NT2/D1 (cell line): ENCODE measurements at regions not wholly inside any gene's neighbourhood (a gene's known extent, or its start where the extent isn't known, plus 50 kb on each side); places are given as distances from the start of the nearest gene placed in this dataset.

Source experiments
- DNase-seq: peaks from one replicate; pipeline ENCODE4 v3.0.0-alpha.2; 2011; ENCODE audit warnings: low read depth, low spot score
- H3K27me3 ChIP-seq: 2 replicates; pipeline ENCODE4 v1.6.0; 2011; ENCODE audit warnings: mild to moderate bottlenecking; ENCODE audit not compliant: insufficient read length, insufficient read depth
- H3K36me3 ChIP-seq: 2 replicates; pipeline ENCODE4 v1.6.1; 2011; ENCODE audit warnings: mild to moderate bottlenecking, low read length, mixed read lengths; ENCODE audit not compliant: insufficient read depth, insufficient read length
- H3K4me1 ChIP-seq: 2 replicates; pipeline ENCODE4 v1.5.1; 2011; ENCODE audit not compliant: insufficient read depth, insufficient read length
- H3K4me3 ChIP-seq: 2 replicates; pipeline ENCODE4 v1.5.1; 2011; ENCODE audit warnings: low read depth; ENCODE audit not compliant: insufficient read length
- H3K9ac ChIP-seq: 2 replicates; pipeline ENCODE4 v1.6.0; 2011; ENCODE audit warnings: low read depth; ENCODE audit not compliant: insufficient read length
- H3K9me3 ChIP-seq: 2 replicates; pipeline ENCODE4 v1.5.1; 2011; ENCODE audit warnings: mild to moderate bottlenecking, low read length; ENCODE audit not compliant: insufficient read depth
- SUZ12 ChIP-seq: IDR thresholded peaks from 2 replicates; pipeline ENCODE4 v1.6.1; 2011; ENCODE audit not compliant: insufficient read length, insufficient read depth; ENCODE audit errors: extremely low read depth
- YY1 ChIP-seq: IDR thresholded peaks from 2 replicates; pipeline ENCODE4 v1.6.1; 2011; ENCODE audit not compliant: insufficient read length, insufficient read depth
- ZNF274 ChIP-seq: IDR thresholded peaks from 2 replicates; pipeline ENCODE4 v1.6.1; 2011; ENCODE audit warnings: mild to moderate bottlenecking, low read depth, low read length

DNA sequence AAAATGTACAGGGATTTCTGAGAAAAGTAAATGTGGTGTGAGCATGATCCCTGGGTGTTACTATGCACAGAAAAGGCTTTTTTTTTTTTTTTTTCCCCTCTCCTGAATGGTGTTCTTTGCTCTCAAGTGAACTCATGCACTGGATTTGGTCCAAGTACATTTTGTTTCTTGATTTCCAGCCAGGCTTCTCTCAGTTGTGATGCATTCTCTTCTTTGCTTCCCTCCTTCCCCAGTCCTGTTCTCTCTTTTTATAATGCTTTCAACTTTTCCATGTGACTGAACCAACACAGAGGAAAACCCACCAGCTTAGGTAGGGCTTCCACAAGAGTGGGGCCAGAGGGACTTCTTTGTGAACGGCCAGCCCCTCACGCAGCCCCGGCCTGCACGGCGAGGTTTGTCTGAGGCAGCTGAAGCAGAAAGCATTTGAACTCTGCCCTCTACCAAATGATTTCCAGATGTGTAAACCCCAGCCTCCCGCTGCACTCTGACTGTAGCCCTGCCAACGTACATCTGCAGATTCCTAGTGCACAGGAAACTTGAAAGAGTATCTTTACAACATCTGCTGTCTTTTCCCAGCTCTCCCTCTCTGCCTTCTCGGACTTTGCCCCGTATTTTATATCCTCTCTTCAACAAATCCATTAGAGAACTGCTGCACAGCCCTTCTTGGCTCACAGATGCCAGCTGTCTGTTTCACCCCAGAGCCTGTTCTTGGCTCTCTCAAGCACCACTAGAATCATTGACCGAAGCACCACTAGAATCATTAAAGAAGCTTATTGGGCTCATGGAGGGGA is 71.8 kb upstream of the CD180 start:
- H3K4me3 ChIP-seq = no peak overlapping the region
- no peak overlapping the region for H3K9ac ChIP-seq
- DNase-seq = no peak

DNA sequence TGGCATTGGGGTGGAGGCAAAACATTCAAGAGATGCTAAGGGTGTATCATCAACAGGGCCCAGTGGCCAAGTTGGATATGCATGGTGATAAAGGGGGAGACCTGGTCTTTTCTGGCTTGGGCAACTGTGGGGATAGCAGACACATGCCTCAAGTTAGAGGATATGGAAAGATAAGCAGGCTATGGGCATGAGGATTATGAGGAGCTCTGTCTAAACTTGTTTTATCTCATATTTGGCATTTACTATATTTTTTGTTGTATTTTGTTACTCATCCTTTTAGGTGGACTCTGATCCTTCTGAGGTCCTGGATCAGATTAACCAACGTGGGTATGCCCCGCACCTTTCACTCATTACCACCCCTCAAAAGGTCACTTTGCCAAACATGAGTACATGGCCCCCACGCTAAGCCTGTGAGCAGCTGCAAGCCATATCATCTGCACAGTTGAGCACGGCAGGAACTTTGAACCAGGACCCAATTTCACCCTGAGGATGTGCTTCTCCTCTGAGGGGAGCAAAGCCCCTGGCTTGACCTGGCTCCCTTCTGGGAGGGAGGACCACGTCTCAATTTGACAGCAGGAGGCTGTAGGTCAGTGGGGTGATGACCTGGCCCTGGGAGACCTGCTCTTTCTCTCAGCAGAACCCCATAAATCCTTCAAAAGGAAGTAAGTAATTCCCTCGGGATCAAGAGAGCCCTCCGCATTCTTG is 71.1 kb upstream of the CD180 start:
- Histone ChIP-seq H3K27me3 (no peaks in the 10 kb centered on the region), H3K4me3 (no peak overlapping the region), H3K9me3 (no peaks in the 10 kb centered on the region), H3K9ac (no peak overlapping the region), H3K4me1 (no peaks in the 10 kb centered on the region), H3K36me3 (no peaks in the 10 kb centered on the region)
- TF ChIP-seq YY1 (no peak), ZNF274 (no peak), SUZ12 (no peak)
- DNase-seq = no peak

More for the DNA sequence above, 71.8 kb upstream of the CD180 start:
- H3K36me3 ChIP-seq = no peaks in the 10 kb centered on the region
- H3K27me3 ChIP-seq = no peaks in the 10 kb centered on the region
- H3K4me1 ChIP-seq = no peaks in the 10 kb centered on the region
- no peak for TF ChIP-seq ZNF274
- H3K9me3 ChIP-seq = no peaks in the 10 kb centered on the region

GRCh38 chr5:67266654-67267350 is 70.2 kb upstream of the CD180 start:
- H3K9ac ChIP-seq = no peak overlapping the region
- no peaks in the 10 kb centered on the region for H3K27me3 ChIP-seq
- no peak for DNase-seq
- no peaks in the 10 kb centered on the region for H3K36me3 ChIP-seq
- no peak for TF ChIP-seq ZNF274
- TF ChIP-seq SUZ12 = no peak
- no peaks in the 10 kb centered on the region for H3K4me1 ChIP-seq
- H3K4me3 ChIP-seq = no peak overlapping the region
- H3K9me3 ChIP-seq = no peaks in the 10 kb centered on the region

DNA sequence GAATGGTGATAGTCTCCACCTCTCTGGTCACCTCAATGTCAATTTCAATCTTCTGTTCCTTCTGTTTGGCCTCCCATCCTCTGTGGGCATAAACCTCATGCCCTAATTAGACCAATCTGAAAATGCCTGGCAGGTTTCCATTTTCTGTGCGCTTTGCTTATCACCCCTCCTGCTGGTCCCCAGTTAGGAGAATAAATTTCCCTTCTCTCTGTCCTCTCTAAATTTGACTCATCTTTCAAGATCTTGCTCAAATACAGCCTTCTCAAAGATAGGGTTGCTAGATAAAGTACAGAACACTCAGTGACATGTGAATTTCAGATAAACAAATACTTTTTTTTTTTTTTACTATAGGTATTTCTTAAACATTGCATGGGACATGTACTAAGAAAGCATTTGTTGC is 69.4 kb upstream of the CD180 start:
- TF ChIP-seq SUZ12 (no peak), YY1 (no peak), ZNF274 (no peak)
- Histone ChIP-seq H3K4me3 (no peak overlapping the region), H3K36me3 (no peaks in the 10 kb centered on the region), H3K9ac (no peak overlapping the region), H3K4me1 (no peaks in the 10 kb centered on the region), H3K27me3 (no peaks in the 10 kb centered on the region), H3K9me3 (no peaks in the 10 kb centered on the region)
- no peak for DNase-seq

DNA sequence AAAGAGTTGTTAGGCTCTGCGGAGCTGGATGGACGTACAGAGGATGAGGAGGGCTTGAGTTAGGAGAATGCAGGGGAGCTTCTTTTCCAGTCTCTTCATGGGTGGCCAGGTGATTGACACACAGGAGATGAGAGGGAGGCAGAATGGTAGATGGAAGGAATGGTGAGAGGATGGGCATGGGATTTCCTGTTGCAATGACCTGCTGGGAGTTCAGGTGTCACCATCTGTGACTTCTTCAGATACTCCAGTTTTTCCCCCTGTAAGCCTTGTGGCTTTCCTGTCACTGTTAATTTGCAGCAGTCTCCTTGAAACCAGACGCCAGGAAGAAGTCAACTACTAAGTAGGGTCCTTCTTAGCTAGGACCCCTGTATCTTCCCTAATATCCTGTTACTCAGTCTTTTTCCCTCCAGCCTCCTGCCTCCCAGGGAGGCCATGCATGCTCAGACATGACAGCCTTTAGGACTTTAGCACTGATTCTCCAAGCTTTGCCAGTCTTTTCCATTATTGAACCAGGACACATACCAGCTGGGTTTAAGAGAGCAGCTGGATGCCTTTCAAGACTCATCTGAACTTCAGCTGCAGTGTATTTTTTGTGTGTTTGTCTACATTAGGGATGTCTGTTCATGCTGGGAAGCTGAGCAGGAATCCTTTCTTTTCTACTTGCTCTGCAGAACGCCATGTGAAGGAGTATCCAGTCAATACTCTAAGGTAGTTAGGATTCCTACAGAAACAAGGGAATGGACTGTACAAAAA is 67.2 kb upstream of the CD180 start:
- Histone ChIP-seq H3K4me3 (no peak overlapping the region), H3K9me3 (no peaks in the 10 kb centered on the region), H3K27me3 (no peaks in the 10 kb centered on the region), H3K36me3 (no peaks in the 10 kb centered on the region), H3K9ac (no peak overlapping the region), H3K4me1 (no peaks in the 10 kb centered on the region)
- no peak for TF ChIP-seq SUZ12
- TF ChIP-seq ZNF274 = no peak
- no peak for TF ChIP-seq YY1
- DNase-seq = no peak

DNA sequence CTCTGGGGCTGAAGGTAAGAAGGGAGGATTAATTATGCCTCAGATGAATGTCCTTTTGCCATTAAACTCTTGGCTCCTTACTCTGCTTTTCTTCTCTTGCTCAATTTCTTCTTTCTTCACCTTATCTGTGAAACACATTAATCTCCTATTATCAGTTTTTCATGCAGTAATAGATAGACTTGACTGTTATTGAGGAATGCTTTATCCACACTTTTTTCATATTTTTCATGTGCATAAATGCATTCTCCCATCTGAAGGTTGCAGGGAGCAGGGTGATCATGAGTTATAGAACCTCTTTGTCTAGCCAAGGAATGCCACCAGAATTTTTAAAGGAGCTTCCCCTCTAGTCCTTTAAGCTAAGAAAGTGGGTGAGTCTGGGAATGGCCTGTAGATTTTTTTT is 66.4 kb upstream of the CD180 start:
- Histone ChIP-seq H3K36me3 (no peaks in the 10 kb centered on the region), H3K27me3 (no peaks in the 10 kb centered on the region), H3K9me3 (no peaks in the 10 kb centered on the region), H3K4me3 (no peak overlapping the region), H3K4me1 (no peaks in the 10 kb centered on the region), H3K9ac (no peak overlapping the region)
- TF ChIP-seq ZNF274 (no peak), SUZ12 (no peak), YY1 (no peak)
- DNase-seq = no peak
